DND-41 (cell line): ENCODE measurements at regions not wholly inside any gene's neighbourhood (a gene's known extent, or its start where the extent isn't known, plus 50 kb on each side); places are given as distances from the start of the nearest gene placed in this dataset.

Experiments
- ATAC-seq: fragments of 200-7000 bp; cut with Tn5 transposase; 3 replicates; pipeline ENCODE4 v1.9.1; 2021; ENCODE audit warnings: low read depth; ENCODE audit not compliant: insufficient read depth
- DNase-seq: peaks from one replicate; pipeline ENCODE4 v3.0.0-alpha.2; 2020
- H2AFZ ChIP-seq: 2 replicates; pipeline ENCODE4 v1.6.0; 2012; ENCODE audit warnings: low read depth, low read length
- H3K27ac ChIP-seq: 2 replicates; pipeline ENCODE4 v1.5.1; 2012; ENCODE audit warnings: low read length, inconsistent platforms
- H3K27me3 ChIP-seq: fragments of 200-600 bp; sonication (generic); 2 replicates; pipeline ENCODE4 v1.6.0; 2012; ENCODE audit warnings: low read length, mild to moderate bottlenecking, inconsistent platforms; ENCODE audit not compliant: insufficient read depth, poor library complexity
- H3K36me3 ChIP-seq: 2 replicates; pipeline ENCODE4 v1.5.1; 2012; ENCODE audit warnings: low read length, inconsistent platforms; ENCODE audit not compliant: insufficient read depth
- H3K4me1 ChIP-seq: 2 replicates; pipeline ENCODE4 v1.5.1; 2012; ENCODE audit warnings: mild to moderate bottlenecking, low read length; ENCODE audit not compliant: insufficient read depth
- H3K4me2 ChIP-seq: 2 replicates; pipeline ENCODE4 v1.6.0; 2012; ENCODE audit warnings: mild to moderate bottlenecking, moderate library complexity, low read length, inconsistent platforms; ENCODE audit not compliant: insufficient read depth
- H3K4me3 ChIP-seq, 2 experiments: fragments of 200-600 bp in 1 of 2; shearing (Covaris generic) in 1 of 2; 2 replicates each; pipeline ENCODE4 v1.5.1; 2012 to 2016; ENCODE audit warnings: inconsistent platforms in 2 of 2, low read length in 2 of 2, mild to moderate bottlenecking in 2 of 2, low read depth in 1 of 2, moderate library complexity in 1 of 2
- H3K79me2 ChIP-seq: 2 replicates; pipeline ENCODE4 v1.6.0; 2012; ENCODE audit warnings: low read length, inconsistent platforms; ENCODE audit not compliant: insufficient read depth
- H3K9ac ChIP-seq: 2 replicates; pipeline ENCODE4 v1.6.0; 2012; ENCODE audit warnings: low read depth, mild to moderate bottlenecking, inconsistent platforms, low read length, moderate library complexity
- H3K9me3 ChIP-seq: 2 replicates; pipeline ENCODE4 v1.5.1; 2012; ENCODE audit warnings: low read length, moderate library complexity, mild to moderate bottlenecking, inconsistent platforms; ENCODE audit not compliant: insufficient read depth, severe bottlenecking
- H4K20me1 ChIP-seq: 2 replicates; pipeline ENCODE4 v1.6.0; 2012; ENCODE audit warnings: low read length; ENCODE audit not compliant: insufficient read depth
- EZH2 ChIP-seq: IDR thresholded peaks from 3 replicates; pipeline ENCODE4 v1.6.1; 2012; ENCODE audit warnings: borderline replicate concordance, low read depth, mild to moderate bottlenecking, moderate library complexity, low read length, inconsistent platforms; ENCODE audit not compliant: severe bottlenecking
- TF ChIP-seq, protein P1 (sequence below): IDR thresholded peaks from 2 replicates; pipeline ENCODE4 v1.5.1; 2012; ENCODE audit warnings: borderline replicate concordance, low read length, moderate library complexity, mild to moderate bottlenecking; ENCODE audit not compliant: poor library complexity, severe bottlenecking; ENCODE audit errors: extremely low read depth

GRCh38 chr12:45535610-45536180, 193.8 kb upstream of the ARID2 start:
- no peaks in the 10 kb centered on the region for H3K79me2 ChIP-seq
- no peak overlapping the region for H3K27ac ChIP-seq
- TF ChIP-seq, protein P1, sequence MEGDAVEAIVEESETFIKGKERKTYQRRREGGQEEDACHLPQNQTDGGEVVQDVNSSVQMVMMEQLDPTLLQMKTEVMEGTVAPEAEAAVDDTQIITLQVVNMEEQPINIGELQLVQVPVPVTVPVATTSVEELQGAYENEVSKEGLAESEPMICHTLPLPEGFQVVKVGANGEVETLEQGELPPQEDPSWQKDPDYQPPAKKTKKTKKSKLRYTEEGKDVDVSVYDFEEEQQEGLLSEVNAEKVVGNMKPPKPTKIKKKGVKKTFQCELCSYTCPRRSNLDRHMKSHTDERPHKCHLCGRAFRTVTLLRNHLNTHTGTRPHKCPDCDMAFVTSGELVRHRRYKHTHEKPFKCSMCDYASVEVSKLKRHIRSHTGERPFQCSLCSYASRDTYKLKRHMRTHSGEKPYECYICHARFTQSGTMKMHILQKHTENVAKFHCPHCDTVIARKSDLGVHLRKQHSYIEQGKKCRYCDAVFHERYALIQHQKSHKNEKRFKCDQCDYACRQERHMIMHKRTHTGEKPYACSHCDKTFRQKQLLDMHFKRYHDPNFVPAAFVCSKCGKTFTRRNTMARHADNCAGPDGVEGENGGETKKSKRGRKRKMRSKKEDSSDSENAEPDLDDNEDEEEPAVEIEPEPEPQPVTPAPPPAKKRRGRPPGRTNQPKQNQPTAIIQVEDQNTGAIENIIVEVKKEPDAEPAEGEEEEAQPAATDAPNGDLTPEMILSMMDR: no peak
- TF ChIP-seq EZH2: no peak
- DNase-seq: no peak
- no peaks in the 10 kb centered on the region for H3K36me3 ChIP-seq
- ATAC-seq: no peak
- H4K20me1 ChIP-seq: no peaks in the 10 kb centered on the region
- no peak overlapping the region for H2AFZ ChIP-seq
- H3K4me3 ChIP-seq: no peak overlapping the region
- no peaks in the 10 kb centered on the region for H3K9me3 ChIP-seq
- H3K9ac ChIP-seq: no peak overlapping the region
- peaks cover 5% of the 10 kb centered on the region for H3K4me1 ChIP-seq
- no peak overlapping the region for H3K4me2 ChIP-seq
- H3K27me3 ChIP-seq: no peaks in the 10 kb centered on the region

GRCh38 chr12:45536284-45536683, 193.2 kb upstream of the ARID2 start:
- no peak for DNase-seq
- H3K4me1 ChIP-seq: peaks cover 10% of the 10 kb centered on the region
- no peaks in the 10 kb centered on the region for H3K27me3 ChIP-seq
- no peaks in the 10 kb centered on the region for H3K9me3 ChIP-seq
- no peak overlapping the region for H3K4me2 ChIP-seq
- no peak for ATAC-seq
- no peak overlapping the region for H3K4me3 ChIP-seq
- no peaks in the 10 kb centered on the region for H4K20me1 ChIP-seq
- no peaks in the 10 kb centered on the region for H3K36me3 ChIP-seq
- no peak overlapping the region for H3K9ac ChIP-seq
- no peak overlapping the region for H3K27ac ChIP-seq
- no peaks in the 10 kb centered on the region for H3K79me2 ChIP-seq
- H2AFZ ChIP-seq: no peak overlapping the region
- no peak for TF ChIP-seq EZH2
- TF ChIP-seq, protein P1: no peak

DNA sequence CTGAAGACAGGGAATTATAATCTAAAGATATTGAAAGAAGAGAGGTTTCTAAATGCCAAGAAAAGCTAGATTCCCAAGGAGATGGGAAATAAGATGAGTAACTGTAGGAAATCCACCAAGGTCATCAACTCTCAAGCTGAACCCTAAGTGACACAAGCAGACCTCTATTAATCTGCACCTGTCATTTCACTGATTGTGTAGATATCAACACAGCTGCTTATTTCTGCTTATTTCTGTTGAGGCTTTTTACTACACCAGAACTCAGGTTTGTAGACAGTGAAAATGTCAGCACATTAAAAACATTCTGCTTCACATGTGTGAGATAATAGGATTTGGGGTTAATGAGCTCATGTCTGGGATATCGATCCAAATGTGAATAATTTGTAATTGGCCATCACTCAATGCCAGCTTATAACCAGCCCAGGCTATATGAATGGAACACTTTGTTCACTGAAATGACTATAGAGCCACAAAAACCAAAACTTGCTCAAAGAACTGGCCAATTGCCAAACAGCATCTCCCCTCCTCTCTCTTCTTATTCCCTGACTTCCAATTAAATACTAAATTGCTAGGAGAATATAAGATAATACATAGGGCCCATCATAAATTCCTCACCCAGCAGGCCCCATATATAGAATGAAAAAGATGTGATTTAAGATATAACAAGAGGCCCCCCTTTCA, 188.7 kb upstream of the ARID2 start:
- Histone ChIP-seq H2AFZ (no peak overlapping the region), H3K4me3 (no peak overlapping the region), H3K4me1 (peaks cover 18% of the 10 kb centered on the region), H3K79me2 (no peaks in the 10 kb centered on the region), H3K27ac (no peak overlapping the region), H3K4me2 (no peak overlapping the region), H4K20me1 (no peaks in the 10 kb centered on the region), H3K36me3 (no peaks in the 10 kb centered on the region), H3K9ac (no peak overlapping the region), H3K27me3 (no peaks in the 10 kb centered on the region), H3K9me3 (no peaks in the 10 kb centered on the region)
- TF ChIP-seq EZH2: no peak
- TF ChIP-seq, protein P1: no peak
- peak; percentile 37; the same call in 1 of the 3 replicates for ATAC-seq
- no peak for DNase-seq
